GM19438 (cell line): ENCODE measurements at regions not wholly inside any gene's neighbourhood (a gene's known extent, or its start where the extent isn't known, plus 50 kb on each side); places are given as distances from the start of the nearest gene placed in this dataset.

Source experiments
- ATAC-seq: cut with Tn5 transposase; IDR thresholded peaks from one replicate; pipeline ENCODE4 v1.9.1; 2021; ENCODE audit warnings: low read depth; ENCODE audit not compliant: unreplicated experiment

- no peak for ATAC-seq
These were observed 127.8 kb upstream of the P2RY1 start for GRCh38 chr3:152706991-152707713.

- ATAC-seq = no peak
These were observed 125.3 kb upstream of the P2RY1 start for GRCh38 chr3:152709659-152710058.

- no peak for ATAC-seq
These were observed 124.4 kb upstream of the P2RY1 start for GRCh38 chr3:152710549-152710948.

GRCh38 chr3:152713989-152714388 is 120.9 kb upstream of the P2RY1 start:
- no peak for ATAC-seq

DNA sequence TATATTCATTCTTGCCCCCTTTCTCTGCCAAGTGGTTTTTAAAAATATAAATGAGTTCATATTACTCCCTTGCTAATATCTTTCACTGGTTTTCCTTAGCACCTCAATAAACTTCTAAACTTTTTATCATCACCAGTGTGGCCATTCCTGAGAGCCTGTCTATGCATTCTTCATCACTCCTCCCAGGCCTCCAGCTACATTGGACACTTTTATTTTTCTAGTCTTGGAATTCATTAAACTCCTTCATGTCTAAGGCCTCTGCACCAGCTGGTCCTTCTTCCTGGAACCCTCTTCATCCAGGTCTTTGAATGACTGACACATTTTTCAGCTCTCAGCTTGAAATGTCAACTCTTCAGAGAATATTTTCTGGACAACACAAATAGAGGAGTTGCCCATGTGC is 120.4 kb upstream of the P2RY1 start:
- no peak for ATAC-seq

DNA sequence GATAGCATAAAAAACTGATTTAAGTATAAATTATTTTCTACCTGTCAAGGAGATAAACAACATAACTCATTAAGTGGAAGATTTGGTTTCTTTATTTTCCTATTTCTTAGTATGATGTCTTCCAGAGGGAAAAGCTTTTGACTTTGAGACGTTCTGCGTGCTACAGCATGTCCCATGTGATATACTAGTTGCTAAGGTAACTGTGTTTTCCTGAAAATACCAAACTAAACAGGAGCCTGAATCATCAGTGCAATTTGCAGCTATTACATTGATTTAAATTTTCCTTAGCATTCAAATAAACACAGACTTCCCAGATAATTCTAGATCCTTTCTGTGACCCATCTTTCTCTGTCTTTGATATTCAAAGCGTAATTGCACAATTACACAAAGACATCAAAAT is 117.7 kb upstream of the P2RY1 start:
- no peak for ATAC-seq

DNA sequence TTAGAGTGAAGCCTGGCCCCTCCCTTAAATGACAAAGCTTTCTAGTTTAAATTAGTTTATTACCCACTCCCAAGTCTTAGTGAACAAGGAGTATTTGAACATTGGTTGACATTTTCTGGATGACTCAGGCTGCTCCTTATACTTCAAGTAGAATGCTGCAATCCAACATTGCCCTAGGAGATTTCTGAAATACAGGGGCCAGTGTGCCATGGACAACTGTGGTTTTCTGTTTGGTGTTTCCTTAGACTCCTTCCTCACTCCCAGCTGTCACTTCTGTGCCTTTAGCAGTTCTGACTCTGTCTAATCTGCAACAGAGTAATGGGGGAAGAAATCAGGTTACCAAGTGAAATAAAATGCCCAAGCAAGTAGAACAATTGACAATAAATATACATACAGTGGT is 116.1 kb upstream of the P2RY1 start:
- ATAC-seq = no peak

- no peak for ATAC-seq
These were observed 115.7 kb upstream of the P2RY1 start for GRCh38 chr3:152719264-152719663.

DNA sequence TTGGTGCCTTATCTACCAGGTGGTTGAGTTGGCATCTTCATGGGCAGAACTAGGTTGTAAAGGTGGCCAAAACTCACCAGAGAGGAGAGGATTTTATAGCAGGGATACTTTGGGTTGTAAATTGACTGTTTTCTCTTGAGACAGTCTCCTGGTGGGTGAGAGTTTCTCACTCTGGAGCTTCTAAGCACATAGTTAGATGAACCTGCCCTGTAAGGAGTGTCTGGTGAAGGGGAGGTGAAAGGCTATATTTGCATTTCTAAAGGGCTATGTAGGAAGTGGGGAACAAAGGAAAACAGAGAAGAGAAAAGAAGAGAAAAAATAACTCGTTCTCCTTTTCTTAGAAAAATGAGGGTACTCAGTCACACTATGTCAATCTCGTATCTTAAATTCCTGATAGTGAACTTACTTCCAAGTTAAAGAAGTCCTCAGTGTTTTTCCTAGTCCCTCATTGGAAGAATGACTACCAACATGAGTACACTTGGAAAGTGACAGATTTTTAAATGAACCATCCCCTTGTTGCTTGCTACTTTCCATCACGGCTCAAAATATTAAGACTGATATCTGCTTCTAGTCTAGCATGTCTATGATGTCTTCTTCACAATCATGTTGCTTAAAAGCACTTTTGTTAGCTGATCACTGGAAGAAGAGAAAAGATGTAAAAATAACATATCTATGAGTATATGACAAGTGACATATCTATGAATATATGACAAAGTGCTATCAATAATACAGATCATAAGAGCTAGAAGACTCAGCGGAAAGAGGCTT is 113.8 kb upstream of the P2RY1 start:
- ATAC-seq = no peak

DNA sequence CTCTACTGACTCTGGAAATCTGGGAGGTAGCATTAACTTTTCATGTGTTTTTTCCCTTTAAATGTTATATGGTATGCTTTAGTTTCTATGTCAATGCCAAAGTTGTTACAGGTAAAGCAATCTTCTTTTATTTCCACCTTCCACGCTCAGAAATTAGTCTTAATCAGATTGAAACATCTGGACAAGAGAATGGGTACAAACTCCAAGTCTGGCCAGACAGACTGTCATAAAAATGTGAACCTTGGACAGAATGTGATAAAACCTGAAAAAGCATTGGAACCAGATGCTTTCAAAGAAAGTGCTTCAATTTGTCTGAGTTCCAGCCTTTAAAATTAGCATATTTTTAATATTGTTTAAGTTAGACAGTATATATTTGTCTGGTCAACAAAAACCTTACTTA is 110.7 kb upstream of the P2RY1 start:
- no peak for ATAC-seq

DNA sequence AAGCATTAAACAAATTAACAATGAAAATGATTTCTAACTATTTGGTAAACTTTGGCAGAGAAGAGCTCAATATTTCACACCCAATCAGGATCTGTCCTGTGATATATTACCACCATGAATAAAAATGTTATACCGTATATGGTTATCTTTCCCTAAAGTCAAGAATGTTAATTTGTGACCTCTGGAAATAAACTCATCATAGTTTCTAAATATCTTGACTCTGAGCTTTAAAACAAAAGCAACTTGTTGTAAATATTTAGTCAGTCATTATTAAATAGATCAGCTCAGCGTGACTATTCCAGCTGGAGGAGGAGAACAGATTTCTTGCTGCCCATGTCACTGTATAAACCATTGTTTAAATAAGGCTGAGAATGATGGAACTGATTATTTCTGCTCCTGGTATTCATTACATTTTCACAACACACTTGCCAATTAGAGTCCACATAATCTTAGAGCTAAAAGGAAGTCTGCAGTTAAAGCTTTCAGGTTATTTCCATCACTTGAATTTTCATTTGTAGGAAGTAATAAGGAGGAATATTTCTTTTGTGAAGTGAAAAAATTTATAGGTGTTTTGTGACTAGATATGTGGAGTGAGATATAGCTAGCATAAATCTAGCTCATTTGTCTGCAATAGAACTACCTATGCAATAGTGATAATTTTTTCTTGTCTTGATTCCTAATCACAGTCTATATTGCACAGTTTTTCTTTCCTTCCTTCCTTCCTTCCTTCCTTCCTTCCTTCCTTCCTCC is 106.5 kb upstream of the P2RY1 start:
- ATAC-seq = no peak

DNA sequence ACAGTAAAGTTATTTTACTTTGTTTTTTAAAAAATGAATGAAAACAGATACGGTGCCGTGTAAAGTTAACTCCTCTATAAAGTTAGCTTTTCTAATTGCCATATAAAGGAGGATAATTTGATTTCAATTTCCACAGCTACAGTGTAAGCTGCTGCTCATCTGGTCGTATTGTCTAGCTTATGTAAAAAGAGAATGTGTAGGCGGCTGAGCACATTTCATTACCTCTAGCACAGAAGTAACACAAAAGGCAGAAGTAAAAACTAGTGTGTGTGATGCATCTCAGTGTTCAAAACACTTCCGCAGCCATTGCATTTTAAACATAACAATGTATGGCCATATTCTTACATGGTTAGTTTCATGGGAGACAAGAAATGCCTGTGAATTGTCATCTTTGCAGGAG is 105.0 kb upstream of the P2RY1 start:
- ATAC-seq = no peak

DNA sequence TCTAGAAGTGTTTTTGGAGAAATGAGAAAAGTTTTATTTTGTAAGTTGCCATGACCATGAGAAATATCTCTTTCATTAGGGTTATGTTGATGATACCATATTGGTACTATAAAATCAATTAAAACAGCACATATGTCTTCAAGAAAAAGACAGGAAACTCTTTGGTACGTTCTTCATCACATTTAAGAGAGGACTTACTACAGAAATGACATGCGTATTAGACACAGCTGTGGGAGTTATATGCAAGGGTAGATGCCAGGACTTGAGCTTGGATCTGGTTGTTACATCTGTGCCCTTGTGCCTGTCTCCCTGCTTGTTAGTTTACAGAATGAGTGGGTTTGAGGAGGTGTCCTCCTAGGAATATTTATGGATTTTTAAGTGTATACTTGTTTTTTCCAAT is 103.4 kb upstream of the P2RY1 start:
- ATAC-seq = no peak

- no peak for ATAC-seq
These were observed 101.3 kb upstream of the P2RY1 start for GRCh38 chr3:152733584-152734119.

- peak; percentile 99 for ATAC-seq
These were observed 97.7 kb upstream of the P2RY1 start for GRCh38 chr3:152737021-152737908.

GRCh38 chr3:152738656-152739055 is 96.3 kb upstream of the P2RY1 start:
- ATAC-seq = no peak

DNA sequence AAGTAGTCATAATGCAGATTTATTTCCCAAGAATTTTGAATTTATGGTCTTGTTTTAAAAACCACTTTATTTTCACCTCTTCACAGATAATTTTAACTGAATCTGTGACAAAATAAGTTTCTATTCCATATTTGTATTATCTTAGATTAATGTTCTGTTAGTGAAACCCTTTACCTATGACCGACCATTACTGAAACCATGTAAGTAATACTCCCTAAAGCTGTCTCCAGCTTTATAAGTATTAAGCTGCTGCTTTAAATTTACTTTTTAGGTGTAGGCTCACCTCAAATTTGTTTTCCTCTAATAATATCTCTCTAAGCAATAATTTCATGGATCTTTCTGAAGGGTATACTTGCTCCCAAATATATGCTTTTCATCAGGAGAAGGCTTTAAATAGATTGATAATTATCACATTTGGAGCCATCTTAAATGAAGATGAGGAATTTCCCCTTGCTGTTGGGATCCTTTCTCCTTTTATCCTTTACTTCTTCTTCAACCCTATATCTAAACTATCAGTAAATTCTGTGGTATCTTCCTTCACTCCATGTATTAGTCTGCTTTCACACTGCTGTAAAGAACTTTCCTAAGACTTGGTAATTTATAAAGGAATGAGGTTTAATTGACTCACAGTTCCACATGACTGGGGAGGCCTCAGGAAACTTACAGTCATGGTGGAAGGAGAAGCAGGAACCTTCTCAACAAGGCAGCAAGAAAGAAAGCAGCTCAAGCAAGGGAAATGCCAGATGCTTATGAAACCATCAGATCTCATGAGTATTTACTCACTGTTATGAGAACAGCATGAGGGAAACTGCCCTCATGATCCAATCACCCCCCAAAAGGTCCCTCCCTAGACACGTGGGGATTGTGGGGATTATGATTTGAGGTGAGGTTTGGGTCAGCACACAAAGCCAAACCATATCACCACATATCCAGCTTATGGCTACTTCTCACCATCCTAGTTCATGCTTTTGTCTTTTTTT is 92.3 kb upstream of the P2RY1 start:
- ATAC-seq = peak; percentile 60

DNA sequence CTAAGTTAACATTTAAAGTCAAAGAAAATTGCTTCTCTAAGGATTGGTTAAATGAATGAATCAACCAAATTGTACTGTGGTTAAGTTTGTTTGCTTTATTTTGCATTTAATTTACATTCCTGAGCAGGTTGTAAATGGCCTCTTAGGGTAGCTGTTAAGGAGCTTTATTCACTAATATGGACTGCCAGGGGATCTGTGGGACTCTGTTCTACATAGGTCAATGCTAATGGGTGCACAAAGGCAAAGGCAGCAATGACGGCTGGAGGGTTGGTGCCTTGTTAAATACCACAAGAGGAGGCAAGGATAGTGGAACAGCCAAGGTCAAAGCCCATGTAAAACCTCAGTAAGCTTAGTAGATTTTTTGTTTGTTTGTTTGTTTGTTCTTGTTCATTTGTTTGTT is 89.3 kb upstream of the P2RY1 start:
- ATAC-seq = no peak

- ATAC-seq = no peak
These were observed 80.6 kb upstream of the P2RY1 start for GRCh38 chr3:152754303-152754702.
